Left lobe of liver (tissue), 2 donors: ENCODE measurements at regions not wholly inside any gene's neighbourhood (a gene's known extent, or its start where the extent isn't known, plus 50 kb on each side); places are given as distances from the start of the nearest gene placed in this dataset.
"Not testable (repeated sequence)": the region's sequence is repeated elsewhere in the genome, so short reads cannot be mapped to it uniquely, and the experiment has no call there.

Experiments used
- ATAC-seq: fragments of 200-7000 bp; cut with Tn5 transposase; one replicate; pipeline ENCODE4 v1.9.1; 2020; ENCODE audit warnings: mild to moderate bottlenecking, moderate library complexity
- DNase-seq: peaks from one replicate; pipeline ENCODE4 v3.0.0-alpha.2; 2020; ENCODE audit warnings: low spot score
- donor health status: DM: no; HTN: no; CAD: no; lungs with moderate emphysema.
- donor health status: DM: no; HTN: yes; CAD: no.

GRCh38 chr10:37067576-37067975 lies 57.8 kb upstream of the ANKRD30A start:
- ATAC-seq (no peak), DNase-seq (no peak)

- ATAC-seq, DNase-seq: not testable (repeated sequence)
Observed at GRCh38 chr10:37062296-37062695, 63.1 kb upstream of the ANKRD30A start.

GRCh38 chr10:37057261-37057660 lies 68.1 kb upstream of the ANKRD30A start:
- DNase-seq (no peak), ATAC-seq (no peak)

- DNase-seq (no peak), ATAC-seq (no peak)
Observed at GRCh38 chr10:37053476-37053875, 71.9 kb upstream of the ANKRD30A start.

- not testable (repeated sequence) for DNase-seq, ATAC-seq
Observed at GRCh38 chr10:37049982-37050381, 75.4 kb upstream of the ANKRD30A start.

GRCh38 chr10:37044319-37044718 lies 81.1 kb upstream of the ANKRD30A start:
- ATAC-seq, DNase-seq: not testable (repeated sequence)

- no peak for ATAC-seq
Observed at GRCh38 chr10:37035853-37036252, 89.5 kb upstream of the ANKRD30A start.

GRCh38 chr10:37015498-37015897 lies 109.9 kb upstream of the ANKRD30A start:
- ATAC-seq (no peak), DNase-seq (no peak)

More at GRCh38 chr10:37035853-37036252, 89.5 kb upstream of the ANKRD30A start:
- DNase-seq: no peak

GRCh38 chr10:37010741-37011140 lies 114.7 kb upstream of the ANKRD30A start:
- ATAC-seq (no peak), DNase-seq (no peak)

GRCh38 chr10:37008276-37008675 lies 117.1 kb upstream of the ANKRD30A start:
- DNase-seq, ATAC-seq: not testable (repeated sequence)

GRCh38 chr10:37003126-37003525 lies 122.3 kb upstream of the ANKRD30A start:
- DNase-seq (no peak), ATAC-seq (no peak)

GRCh38 chr10:36995806-36996205 lies 129.6 kb upstream of the ANKRD30A start:
- not testable (repeated sequence) for DNase-seq, ATAC-seq

GRCh38 chr10:36994886-36995285 lies 130.5 kb upstream of the ANKRD30A start:
- DNase-seq (no peak), ATAC-seq (no peak)

GRCh38 chr10:36989233-36989632 lies 136.2 kb upstream of the ANKRD30A start:
- no peak for ATAC-seq

GRCh38 chr10:36946598-36946997 lies 178.8 kb upstream of the ANKRD30A start:
- DNase-seq: no peak
- ATAC-seq: no peak

More at GRCh38 chr10:36989233-36989632, 136.2 kb upstream of the ANKRD30A start:
- DNase-seq: no peak

- no peak for ATAC-seq
- no peak for DNase-seq
Observed at GRCh38 chr10:36943544-36943943, 181.9 kb upstream of the ANKRD30A start.

GRCh38 chr10:36942616-36943015 lies 182.8 kb upstream of the ANKRD30A start:
- no peak for ATAC-seq
- no peak for DNase-seq

GRCh38 chr10:36903040-36903439 lies 222.4 kb upstream of the ANKRD30A start:
- ATAC-seq (no peak), DNase-seq (no peak)

- no peak for DNase-seq
- ATAC-seq: no peak
Observed at GRCh38 chr10:36899652-36900051, 225.7 kb upstream of the ANKRD30A start.

GRCh38 chr10:36888925-36889573 lies 236.3 kb upstream of the ANKRD30A start:
- ATAC-seq: no peak
- no peak for DNase-seq

- no peak for DNase-seq
- ATAC-seq: no peak
Observed at GRCh38 chr10:36886303-36886891, 239.0 kb upstream of the ANKRD30A start.

GRCh38 chr10:36885746-36886145 lies 239.7 kb upstream of the ANKRD30A start:
- DNase-seq: no peak
- no peak for ATAC-seq

GRCh38 chr10:36882781-36883180 lies 242.6 kb upstream of the ANKRD30A start:
- ATAC-seq (no peak), DNase-seq (no peak)
